GM19324 (cell line): ENCODE measurements at regions not wholly inside any gene's neighbourhood (a gene's known extent, or its start where the extent isn't known, plus 50 kb on each side); places are given as distances from the start of the nearest gene placed in this dataset.
"Not testable (repeated sequence)": the region's sequence is repeated elsewhere in the genome, so short reads cannot be mapped to it uniquely, and the experiment has no call there.

Experiments
- ATAC-seq: cut with Tn5 transposase; IDR thresholded peaks from one replicate; pipeline ENCODE4 v1.9.1; 2021; ENCODE audit warnings: mild to moderate bottlenecking, moderate library complexity; ENCODE audit not compliant: unreplicated experiment, low FRiP score

GRCh38 chr6:8831366-8832152 lies 396.2 kb upstream of the SLC35B3 start:
- ATAC-seq, result no peak

GRCh38 chr6:8830794-8831193 lies 395.4 kb upstream of the SLC35B3 start:
- no peak for ATAC-seq

GRCh38 chr6:8829796-8830195 lies 394.5 kb upstream of the SLC35B3 start:
- no peak for ATAC-seq

- ATAC-seq, result no peak
Observed at GRCh38 chr6:8829296-8829695, 394.0 kb upstream of the SLC35B3 start.

- no peak for ATAC-seq
Observed at GRCh38 chr6:8828376-8828775, 393.0 kb upstream of the SLC35B3 start.

- ATAC-seq, result no peak
Observed at GRCh38 chr6:8825726-8826125, 390.4 kb upstream of the SLC35B3 start.

- ATAC-seq, result no peak
Observed at GRCh38 chr6:8821981-8822381, 386.6 kb upstream of the SLC35B3 start.

- ATAC-seq, result no peak
Observed at GRCh38 chr6:8820313-8820712, 385.0 kb upstream of the SLC35B3 start.

GRCh38 chr6:8819446-8819845 lies 384.1 kb upstream of the SLC35B3 start:
- no peak for ATAC-seq

- ATAC-seq, result no peak
Observed at GRCh38 chr6:8814440-8815000, 379.2 kb upstream of the SLC35B3 start.

- no peak for ATAC-seq
Observed at GRCh38 chr6:8810325-8810724, 375.0 kb upstream of the SLC35B3 start.

- no peak for ATAC-seq
Observed at GRCh38 chr6:8809662-8810061, 374.3 kb upstream of the SLC35B3 start.

- ATAC-seq, result no peak
Observed at GRCh38 chr6:8803181-8803760, 367.9 kb upstream of the SLC35B3 start.

- not testable (repeated sequence) for ATAC-seq
Observed at GRCh38 chr6:8802397-8802796, 367.1 kb upstream of the SLC35B3 start.

GRCh38 chr6:8794420-8794819 lies 359.1 kb upstream of the SLC35B3 start:
- ATAC-seq, result no peak

GRCh38 chr6:8789878-8790277 lies 354.5 kb upstream of the SLC35B3 start:
- ATAC-seq, result no peak

GRCh38 chr6:8785223-8785622 lies 349.9 kb upstream of the SLC35B3 start:
- ATAC-seq, result no peak

GRCh38 chr6:8783191-8783590 lies 347.8 kb upstream of the SLC35B3 start:
- ATAC-seq, result no peak

- ATAC-seq, result no peak
Observed at GRCh38 chr6:8780653-8781052, 345.3 kb upstream of the SLC35B3 start.

- no peak for ATAC-seq
Observed at GRCh38 chr6:8764733-8765132, 329.4 kb upstream of the SLC35B3 start.

- ATAC-seq, result no peak
Observed at GRCh38 chr6:8760951-8761350, 325.6 kb upstream of the SLC35B3 start.

GRCh38 chr6:8758412-8758811 lies 323.1 kb upstream of the SLC35B3 start:
- no peak for ATAC-seq
